ENCODE measurements at regions not wholly inside any gene's neighbourhood (a gene's known extent, or its start where the extent isn't known, plus 50 kb on each side); places are given as distances from the start of the nearest gene placed in this dataset.

DNA sequence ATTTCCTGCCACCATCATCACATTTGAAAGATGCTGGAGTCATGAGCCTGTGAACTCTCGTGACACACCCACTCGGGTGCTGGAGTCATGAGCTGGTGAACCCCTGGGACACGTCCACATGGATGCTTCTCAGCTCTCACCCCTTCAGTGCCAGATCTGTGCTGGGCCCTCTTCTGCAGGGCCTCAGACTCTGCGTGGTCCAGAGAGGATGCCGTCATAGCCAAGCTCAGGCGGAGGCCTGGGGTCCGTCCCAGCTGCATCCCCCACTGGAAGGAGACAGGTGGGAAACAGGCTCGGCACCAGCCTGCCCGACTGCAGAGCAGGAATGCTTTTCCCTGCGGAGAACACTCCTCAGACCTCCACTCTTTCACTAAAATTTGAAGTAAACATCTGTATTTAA is 156.5 kb upstream of the PPP2R2D start:
- no peak for TF ChIP-seq HDAC2 (IDR thresholded peaks at IDR 0.05)
- TF ChIP-seq CTCF (IDR thresholded peaks at IDR 0.05): no peak
- no peak for TF ChIP-seq CHD4 (IDR thresholded peaks at IDR 0.05; ENCODE audit: borderline replicate concordance)
- no peak for TF ChIP-seq ESRRA (IDR thresholded peaks at IDR 0.05; ENCODE audit: borderline replicate concordance, low read length)
- TF ChIP-seq MAZ (IDR thresholded peaks at IDR 0.05; ENCODE audit: borderline replicate concordance, low read depth, low read length): no peak
- no peak for TF ChIP-seq JUN (IDR thresholded peaks at IDR 0.05)
- no peak for TF ChIP-seq JUNB (IDR thresholded peaks at IDR 0.05)
- no peak for TF ChIP-seq SMC3 (IDR thresholded peaks at IDR 0.05)
- no peak for TF ChIP-seq REST (IDR thresholded peaks at IDR 0.05)
- TF ChIP-seq EP300 (IDR thresholded peaks at IDR 0.05): no peak
